ENCODE measurements at regions not wholly inside any gene's neighbourhood (a gene's known extent, or its start where the extent isn't known, plus 50 kb on each side); places are given as distances from the start of the nearest gene placed in this dataset.

DNA sequence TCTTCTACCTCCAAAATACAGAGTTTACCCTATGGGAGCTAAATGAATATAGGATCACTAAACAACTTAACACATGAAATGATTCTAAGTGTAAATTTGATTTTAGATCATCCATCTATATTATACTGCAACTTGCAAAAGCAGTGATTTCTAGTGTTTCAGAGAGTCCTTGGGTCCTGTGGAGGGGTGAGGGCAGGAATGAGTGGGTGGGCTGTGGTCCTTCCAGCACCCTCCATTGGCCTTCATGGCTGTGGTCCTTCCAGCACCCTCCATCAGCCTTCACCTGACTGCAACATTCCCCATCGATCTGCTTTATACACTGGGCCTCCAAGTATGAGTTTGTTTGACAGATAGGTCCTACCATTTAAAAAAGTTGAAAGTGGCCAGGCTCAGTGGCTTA lies 70.5 kb downstream of the TTC6 start:
- peaks cover 0 to 10% (median 0%) of the 10 kb centered on the region in 4 donors for H3K9me3 ChIP-seq
- no peak for DNase-seq
- no peak for ATAC-seq (ENCODE audit: low FRiP score in 2 of 2)
- H3K4me1 ChIP-seq: no peaks in the 10 kb centered on the region
- no peak overlapping the region for H3K4me3 ChIP-seq
- TF ChIP-seq EP300 (IDR thresholded peaks at IDR 0.05): no peak
- TF ChIP-seq POLR2A (IDR thresholded peaks at IDR 0.05): no peak
- no peak for TF ChIP-seq CTCF (IDR thresholded peaks at IDR 0.05)
- TF ChIP-seq POLR2AphosphoS5 (IDR thresholded peaks at IDR 0.05): no peak
- H3K36me3 ChIP-seq: no peaks in the 10 kb centered on the region
- no peak overlapping the region for H3K27ac ChIP-seq
- H3K27me3 ChIP-seq: no peaks in the 10 kb centered on the region
- WGBS, 2 donors: 86 to 87% methylated on average over 1 of the region's 1 CpG

- Histone ChIP-seq H3K4me1 (no peaks in the 10 kb centered on the region), H3K4me3 (no peak overlapping the region), H3K36me3 (no peaks in the 10 kb centered on the region), H3K27ac (no peak overlapping the region), H3K9me3 (no peaks in the 10 kb centered on the region), H3K27me3 (no peaks in the 10 kb centered on the region)
- TF ChIP-seq EP300 (IDR thresholded peaks at IDR 0.05): no peak
- DNase-seq: no peak
- WGBS, 2 donors: 57 to 71% methylated on average over 1 of the region's 1 CpG
- ATAC-seq (ENCODE audit: low FRiP score in 2 of 2): no peak
These were observed 73.2 kb downstream of the TTC6 start for GRCh38 chr14:37668646-37669045.

DNA sequence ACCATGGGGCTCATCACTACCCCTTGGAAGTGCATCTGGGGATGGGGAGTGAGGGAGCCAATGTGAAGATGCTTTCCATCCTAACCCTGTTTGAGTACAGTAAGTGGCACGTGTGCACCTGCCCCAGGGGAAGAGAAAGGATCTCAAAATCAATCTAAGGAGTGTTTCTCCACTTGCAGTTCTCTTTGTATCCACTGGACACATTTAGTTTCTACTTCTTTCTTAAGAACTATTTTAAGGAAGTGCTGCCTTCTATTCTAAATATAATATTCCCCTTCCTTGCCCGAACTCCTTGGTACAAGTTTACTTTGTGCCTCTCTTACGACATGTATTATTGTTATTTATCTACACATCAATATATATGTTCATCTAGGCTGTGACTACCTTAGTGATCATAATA lies 73.8 kb downstream of the TTC6 start:
- DNase-seq: no peak
- no peak overlapping the region for H3K27ac ChIP-seq
- TF ChIP-seq POLR2A (IDR thresholded peaks at IDR 0.05): no peak
- no peak for TF ChIP-seq POLR2AphosphoS5 (IDR thresholded peaks at IDR 0.05)
- no peak for TF ChIP-seq CTCF (IDR thresholded peaks at IDR 0.05)
- no peak for TF ChIP-seq EP300 (IDR thresholded peaks at IDR 0.05)
- 66 to 78% methylated on average over 3 of the region's 3 CpGs for WGBS, 2 donors
- no peaks in the 10 kb centered on the region for H3K9me3 ChIP-seq
- H3K4me1 ChIP-seq: no peaks in the 10 kb centered on the region
- H3K4me3 ChIP-seq: no peak overlapping the region
- H3K36me3 ChIP-seq: no peaks in the 10 kb centered on the region
- no peak for ATAC-seq (ENCODE audit: low FRiP score in 2 of 2)
- no peaks in the 10 kb centered on the region for H3K27me3 ChIP-seq

GRCh38 chr14:37673439-37673838 lies 78.0 kb downstream of the TTC6 start:
- H3K9me3 ChIP-seq: no peaks in the 10 kb centered on the region
- no peak for TF ChIP-seq POLR2A (IDR thresholded peaks at IDR 0.05)
- no peak for TF ChIP-seq EP300 (IDR thresholded peaks at IDR 0.05)
- no peak for TF ChIP-seq POLR2AphosphoS5 (IDR thresholded peaks at IDR 0.05)
- TF ChIP-seq CTCF (IDR thresholded peaks at IDR 0.05): no peak
- H3K27me3 ChIP-seq: no peaks in the 10 kb centered on the region
- H3K27ac ChIP-seq: no peak overlapping the region
- no peak for DNase-seq
- no peak overlapping the region for H3K4me3 ChIP-seq
- WGBS, 2 donors: 71 to 76% methylated on average over 1 of the region's 1 CpG
- no peak for ATAC-seq (ENCODE audit: low FRiP score in 2 of 2)
- H3K4me1 ChIP-seq: no peaks in the 10 kb centered on the region
- H3K36me3 ChIP-seq: no peaks in the 10 kb centered on the region

DNA sequence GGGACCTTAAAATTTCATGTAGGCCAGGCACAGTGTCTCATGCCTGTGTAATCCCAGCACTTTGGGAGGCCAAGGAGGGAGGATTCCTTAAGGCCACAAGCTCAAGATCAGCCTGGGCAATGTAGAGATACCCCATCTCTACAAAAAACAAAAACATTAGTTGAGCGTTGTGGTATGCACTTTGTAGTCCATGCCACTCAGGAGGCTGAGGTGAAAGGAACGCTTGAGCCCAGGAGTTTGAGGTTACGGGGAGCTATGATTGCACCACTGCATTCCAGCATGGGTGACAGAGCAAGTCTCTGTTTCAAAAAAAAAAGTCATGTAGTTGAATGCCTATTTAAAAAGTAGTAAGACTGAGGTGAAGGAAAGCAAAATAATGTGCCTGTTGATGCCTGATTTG lies 83.5 kb downstream of the TTC6 start:
- no peak overlapping the region for H3K27ac ChIP-seq
- no peaks in the 10 kb centered on the region for H3K4me1 ChIP-seq
- H3K27me3 ChIP-seq: no peaks in the 10 kb centered on the region
- TF ChIP-seq CTCF (IDR thresholded peaks at IDR 0.05): no peak
- TF ChIP-seq POLR2A (IDR thresholded peaks at IDR 0.05): no peak
- TF ChIP-seq POLR2AphosphoS5 (IDR thresholded peaks at IDR 0.05): no peak
- no peak for TF ChIP-seq EP300 (IDR thresholded peaks at IDR 0.05)
- no peak for ATAC-seq (ENCODE audit: low FRiP score in 2 of 2)
- no peak for DNase-seq
- no peaks in the 10 kb centered on the region for H3K9me3 ChIP-seq
- H3K36me3 ChIP-seq: no peaks in the 10 kb centered on the region
- H3K4me3 ChIP-seq: no peak overlapping the region
- WGBS, 2 donors: 87 to 91% methylated on average over 3 of the region's 3 CpGs

All from upper lobe of left lung (tissue), 6 donors.